ENCODE measurements at regions not wholly inside any gene's neighbourhood (a gene's known extent, or its start where the extent isn't known, plus 50 kb on each side); places are given as distances from the start of the nearest gene placed in this dataset.

DNA sequence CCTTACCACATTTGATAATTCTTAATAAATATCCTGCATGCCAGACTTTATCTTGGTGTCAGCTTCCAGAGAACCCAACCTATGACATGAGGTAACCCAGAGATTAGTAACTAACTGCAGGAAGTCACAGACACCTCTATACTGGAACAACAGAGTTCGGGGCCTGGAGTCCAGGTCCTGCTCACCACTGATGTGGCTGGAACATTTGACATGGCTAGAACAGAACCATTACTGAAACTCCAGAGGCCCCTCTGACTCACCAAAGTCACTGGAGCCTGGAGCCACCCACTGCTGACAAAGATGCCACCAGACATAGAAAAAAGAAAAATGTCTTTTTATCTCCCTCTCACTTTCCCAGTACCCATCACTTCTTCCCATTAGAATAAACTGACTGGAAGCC, 403.7 kb downstream of the MID1IP1 start:
- intact Hi-C loops (cut with DNase I; ENCODE audit: low total_unique reads), result no loop called here
- WGBS, 5 donors, result 60 to 89% (median 82%) methylated on average over 1 of the region's 1 CpG
- no peak for DNase-seq
- Histone ChIP-seq H3K27ac (no peak overlapping the region), H3K4me3 (no peak overlapping the region), H3K27me3 (replicated peaks in 1 of 7) (peaks cover 0 to 10% (median 0%) of the 10 kb centered on the region in 7 donors), H3K36me3 (no peaks in the 10 kb centered on the region), H3K4me1 (no peaks in the 10 kb centered on the region), H3K9me3 (no peaks in the 10 kb centered on the region)
- TF ChIP-seq POLR2AphosphoS5 (IDR thresholded peaks at IDR 0.05) (no peak), POLR2A (IDR thresholded peaks at IDR 0.05) (no peak)
- TF ChIP-seq, protein P1, sequence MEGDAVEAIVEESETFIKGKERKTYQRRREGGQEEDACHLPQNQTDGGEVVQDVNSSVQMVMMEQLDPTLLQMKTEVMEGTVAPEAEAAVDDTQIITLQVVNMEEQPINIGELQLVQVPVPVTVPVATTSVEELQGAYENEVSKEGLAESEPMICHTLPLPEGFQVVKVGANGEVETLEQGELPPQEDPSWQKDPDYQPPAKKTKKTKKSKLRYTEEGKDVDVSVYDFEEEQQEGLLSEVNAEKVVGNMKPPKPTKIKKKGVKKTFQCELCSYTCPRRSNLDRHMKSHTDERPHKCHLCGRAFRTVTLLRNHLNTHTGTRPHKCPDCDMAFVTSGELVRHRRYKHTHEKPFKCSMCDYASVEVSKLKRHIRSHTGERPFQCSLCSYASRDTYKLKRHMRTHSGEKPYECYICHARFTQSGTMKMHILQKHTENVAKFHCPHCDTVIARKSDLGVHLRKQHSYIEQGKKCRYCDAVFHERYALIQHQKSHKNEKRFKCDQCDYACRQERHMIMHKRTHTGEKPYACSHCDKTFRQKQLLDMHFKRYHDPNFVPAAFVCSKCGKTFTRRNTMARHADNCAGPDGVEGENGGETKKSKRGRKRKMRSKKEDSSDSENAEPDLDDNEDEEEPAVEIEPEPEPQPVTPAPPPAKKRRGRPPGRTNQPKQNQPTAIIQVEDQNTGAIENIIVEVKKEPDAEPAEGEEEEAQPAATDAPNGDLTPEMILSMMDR (IDR thresholded peaks at IDR 0.05 in 8 of 11, conservative IDR thresholded peaks at IDR 0.05 in 3 of 11), result no peak

DNA sequence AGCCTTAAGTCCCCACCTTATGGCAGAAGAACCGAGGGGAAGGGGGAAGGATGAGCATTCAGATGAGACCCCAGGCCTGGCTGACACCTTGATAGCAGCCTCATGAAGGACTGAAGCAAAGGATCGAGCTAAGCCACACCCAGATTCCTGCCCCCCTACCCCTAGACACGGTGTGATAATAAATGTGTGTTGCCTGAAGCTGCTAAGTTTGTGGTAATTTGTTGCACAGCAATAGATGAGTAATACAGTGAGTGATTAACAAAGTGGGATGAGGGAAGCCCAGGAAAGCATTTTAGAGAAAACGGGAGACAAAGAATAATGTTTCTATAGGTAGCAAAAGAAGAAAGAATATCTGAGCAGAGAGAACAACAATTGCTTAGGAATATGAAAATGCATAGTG, 404.2 kb downstream of the MID1IP1 start:
- intact Hi-C loops (cut with DNase I; ENCODE audit: low total_unique reads), result no loop called here
- H3K27ac ChIP-seq, result no peak overlapping the region
- H3K4me3 ChIP-seq, result no peak overlapping the region
- TF ChIP-seq, protein P1 (IDR thresholded peaks at IDR 0.05 in 8 of 11, conservative IDR thresholded peaks at IDR 0.05 in 3 of 11), result no peak
- no peak for TF ChIP-seq POLR2A (IDR thresholded peaks at IDR 0.05)
- no peak for TF ChIP-seq POLR2AphosphoS5 (IDR thresholded peaks at IDR 0.05)
- H3K36me3 ChIP-seq, result no peaks in the 10 kb centered on the region
- DNase-seq, result no peak
- no peaks in the 10 kb centered on the region for H3K9me3 ChIP-seq
- 56 to 80% (median 76%) methylated on average over 4 of the region's 4 CpGs for WGBS, 5 donors
- no peaks in the 10 kb centered on the region for H3K4me1 ChIP-seq
- peaks cover 0 to 10% (median 0%) of the 10 kb centered on the region in 7 donors for H3K27me3 ChIP-seq (replicated peaks in 1 of 7)

DNA sequence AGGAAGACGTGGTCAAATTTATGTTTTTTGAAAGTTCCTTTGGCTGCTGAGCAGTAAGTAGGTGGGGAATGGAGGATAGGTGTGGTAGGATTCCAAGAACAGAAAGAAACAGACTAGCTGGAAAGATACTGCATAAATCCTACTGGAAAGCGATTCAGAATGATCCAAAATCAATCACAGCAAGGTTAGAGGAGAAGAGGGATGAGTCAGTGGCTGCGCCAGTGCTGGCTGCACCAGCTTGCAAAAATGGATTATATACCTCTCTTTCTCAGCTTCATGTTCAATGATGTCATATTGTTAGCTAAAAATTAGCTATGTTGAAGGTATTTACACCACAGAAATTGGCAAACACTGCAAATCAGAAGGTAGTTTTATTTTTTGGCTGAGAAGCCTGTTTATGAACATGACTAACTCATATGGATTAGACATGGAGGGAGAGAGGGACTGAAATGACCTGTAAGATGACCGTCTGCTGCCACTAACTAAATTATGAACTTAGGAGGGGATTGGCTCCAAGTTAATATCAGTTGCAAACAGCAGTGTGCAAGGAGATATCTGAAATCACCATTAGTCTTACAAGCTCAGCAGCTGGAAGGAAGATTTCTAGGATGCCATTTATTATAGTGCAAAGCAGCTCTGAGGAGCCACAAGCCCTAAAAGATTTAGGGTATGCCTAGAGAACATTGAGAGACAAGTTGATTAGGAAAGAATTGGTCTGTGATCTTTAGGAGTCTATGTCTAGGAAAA, 405.3 kb downstream of the MID1IP1 start:
- H3K27me3 ChIP-seq (replicated peaks in 1 of 7), result peaks cover 0 to 10% (median 0%) of the 10 kb centered on the region in 7 donors

DNA sequence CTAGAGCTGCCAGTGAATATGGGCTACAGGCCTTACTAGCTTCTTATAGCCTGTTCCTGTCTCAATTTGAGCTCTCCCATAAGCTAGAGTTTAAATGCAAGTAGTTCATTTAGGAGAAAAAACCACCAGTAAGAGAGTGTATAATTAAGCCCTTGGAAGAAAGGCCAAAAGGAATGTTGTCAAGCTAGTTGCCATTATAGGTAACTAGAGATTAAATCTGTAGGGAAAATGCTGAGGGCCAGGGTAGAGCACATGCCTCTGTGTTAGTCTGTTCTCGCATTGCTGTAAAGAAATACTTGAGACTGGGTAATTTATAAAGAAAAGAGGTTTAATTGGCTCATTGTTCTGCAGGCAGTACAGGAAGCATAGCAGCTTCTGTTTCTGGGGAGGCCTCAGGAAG, 410.2 kb downstream of the MID1IP1 start:
- Histone ChIP-seq H3K36me3 (no peaks in the 10 kb centered on the region), H3K27ac (no peak overlapping the region), H3K27me3 (replicated peaks in 1 of 7) (peaks cover 0 to 9% (median 0%) of the 10 kb centered on the region in 7 donors), H3K4me1 (no peaks in the 10 kb centered on the region), H3K4me3 (no peak overlapping the region), H3K9me3 (no peaks in the 10 kb centered on the region)
- DNase-seq, result no peak
- WGBS, 5 donors, result 81 to 100% (median 88%) methylated on average over 1 of the region's 1 CpG
- intact Hi-C loops (cut with DNase I; ENCODE audit: low total_unique reads), result no loop called here
- TF ChIP-seq POLR2A (IDR thresholded peaks at IDR 0.05) (no peak), POLR2AphosphoS5 (IDR thresholded peaks at IDR 0.05) (no peak)
- TF ChIP-seq, protein P1 (IDR thresholded peaks at IDR 0.05 in 8 of 11, conservative IDR thresholded peaks at IDR 0.05 in 3 of 11), result no peak

More for the DNA sequence above, 405.3 kb downstream of the MID1IP1 start:
- no peak for DNase-seq
- Histone ChIP-seq H3K36me3 (no peaks in the 10 kb centered on the region), H3K4me3 (no peak overlapping the region), H3K27ac (no peak overlapping the region), H3K9me3 (no peaks in the 10 kb centered on the region), H3K4me1 (no peaks in the 10 kb centered on the region)
- WGBS, 5 donors, result 70 to 92% (median 89%) methylated on average over 4 of the region's 4 CpGs
- no peak for TF ChIP-seq POLR2AphosphoS5 (IDR thresholded peaks at IDR 0.05)
- TF ChIP-seq, protein P1 (IDR thresholded peaks at IDR 0.05 in 8 of 11, conservative IDR thresholded peaks at IDR 0.05 in 3 of 11), result no peak
- no peak for TF ChIP-seq POLR2A (IDR thresholded peaks at IDR 0.05)
- intact Hi-C loops (cut with DNase I; ENCODE audit: low total_unique reads), result no loop called here

Measured in spleen (tissue), 11 donors.